Naive thymus-derived CD4-positive, alpha-beta T cell (primary cell): ENCODE measurements at regions not wholly inside any gene's neighbourhood (a gene's known extent, or its start where the extent isn't known, plus 50 kb on each side); places are given as distances from the start of the nearest gene placed in this dataset.
A peak's percentile ranks its signal among the peaks of the same experiment; 100 is the strongest.

Experiments used
- ATAC-seq: fragments of 150-1000 bp; cut with Tn5 transposase; 2 replicates; pipeline ENCODE4 v1.10.0; 2021; ENCODE audit warnings: mild to moderate bottlenecking, moderate library complexity
- CTCF ChIA-PET: fragments of 350-600 bp; sonication (Branson Sonifier 250); formaldehyde crosslinking; loops from one replicate; lab custom pipeline; 2021; ENCODE audit warnings: antibody characterized with exemption; lab: Charles Lee
- POLR2A ChIA-PET: fragments of 350-600 bp; sonication (Branson Sonifier 250); formaldehyde crosslinking; loops from one replicate; lab custom pipeline; 2021; ENCODE audit warnings: antibody characterized with exemption, inconsistent platforms; lab: Charles Lee
- DNase-seq, 9 donors: peaks; one replicate each; pipeline versions ENCODE4 v3.0.0 to v3.0.0-alpha.2; 2020 to 2022; ENCODE audit warnings: mixed read lengths in 1 of 9
- H3K27ac ChIP-seq: one replicate; pipeline ENCODE4 v1.7.0; 2013; ENCODE audit warnings: mild to moderate bottlenecking, low read depth, low read length, moderate library complexity
- H3K27me3 ChIP-seq, 2 donors: one replicate each; pipeline ENCODE4 v1.7.0; 2013; ENCODE audit warnings: low read length in 2 of 2, mild to moderate bottlenecking in 2 of 2, moderate library complexity in 2 of 2; ENCODE audit not compliant: control insufficient read depth in 2 of 2, insufficient read depth in 2 of 2
- H3K36me3 ChIP-seq, 3 experiments: 1 replicate in 2 of 3; 2 replicates in 1 of 3; pipeline ENCODE4 v1.7.0; 2013; ENCODE audit warnings: low read length in 3 of 3, mild to moderate bottlenecking in 3 of 3, moderate library complexity in 1 of 3; ENCODE audit not compliant: insufficient read depth in 3 of 3, control insufficient read depth in 2 of 3
- H3K4me1 ChIP-seq, 2 donors: one replicate each; pipeline ENCODE4 v1.7.0; 2013; ENCODE audit warnings: low read length in 2 of 2, mild to moderate bottlenecking in 2 of 2, moderate library complexity in 1 of 2; ENCODE audit not compliant: control insufficient read depth in 2 of 2, insufficient read depth in 2 of 2
- H3K4me3 ChIP-seq: 2 replicates; pipeline ENCODE4 v1.7.0; 2013; ENCODE audit warnings: mild to moderate bottlenecking, low read length
- H3K9me3 ChIP-seq, 3 experiments: 1 replicate in 2 of 3; 2 replicates in 1 of 3; pipeline ENCODE4 v1.7.0; 2013; ENCODE audit warnings: low read length in 3 of 3; ENCODE audit not compliant: control insufficient read depth in 2 of 3
- H3K27ac Mint-ChIP-seq, 9 donors: one replicate each; pipeline ENCODE4 v1.8.0; 2020 to 2022; ENCODE audit warnings: mixed read lengths in 9 of 9, mild to moderate bottlenecking in 8 of 9, moderate library complexity in 5 of 9, inconsistent platforms in 2 of 9
- H3K27me3 Mint-ChIP-seq, 5 donors: one replicate each; pipeline ENCODE4 v1.8.0; 2021 to 2022; ENCODE audit warnings: mixed read lengths in 5 of 5, mild to moderate bottlenecking in 1 of 5
- H3K36me3 Mint-ChIP-seq, 5 donors: one replicate each; pipeline ENCODE4 v1.8.0; 2020 to 2022; ENCODE audit warnings: mixed read lengths in 5 of 5, mild to moderate bottlenecking in 3 of 5, inconsistent platforms in 1 of 5
- H3K4me1 Mint-ChIP-seq, 7 donors: one replicate each; pipeline ENCODE4 v1.8.0; 2020 to 2022; ENCODE audit warnings: mixed read lengths in 7 of 7, mild to moderate bottlenecking in 3 of 7, inconsistent platforms in 1 of 7
- H3K4me3 Mint-ChIP-seq, 10 donors: one replicate each; pipeline ENCODE4 v1.8.0; 2020 to 2022; ENCODE audit warnings: mild to moderate bottlenecking in 10 of 10, mixed read lengths in 10 of 10, moderate library complexity in 6 of 10, inconsistent platforms in 2 of 10
- H3K9me3 Mint-ChIP-seq, 11 donors: one replicate each; pipeline ENCODE4 v1.8.0; 2020 to 2022; ENCODE audit warnings: mixed read lengths in 11 of 11, mild to moderate bottlenecking in 4 of 11, inconsistent platforms in 1 of 11, moderate library complexity in 1 of 11
- intact Hi-C, 2 donors: fragments of 100-400 bp; cut with micrococcal nuclease; formaldehyde crosslinking; loops; one replicate each; pipeline ENCODE4 v1.15.1; 2023

DNA sequence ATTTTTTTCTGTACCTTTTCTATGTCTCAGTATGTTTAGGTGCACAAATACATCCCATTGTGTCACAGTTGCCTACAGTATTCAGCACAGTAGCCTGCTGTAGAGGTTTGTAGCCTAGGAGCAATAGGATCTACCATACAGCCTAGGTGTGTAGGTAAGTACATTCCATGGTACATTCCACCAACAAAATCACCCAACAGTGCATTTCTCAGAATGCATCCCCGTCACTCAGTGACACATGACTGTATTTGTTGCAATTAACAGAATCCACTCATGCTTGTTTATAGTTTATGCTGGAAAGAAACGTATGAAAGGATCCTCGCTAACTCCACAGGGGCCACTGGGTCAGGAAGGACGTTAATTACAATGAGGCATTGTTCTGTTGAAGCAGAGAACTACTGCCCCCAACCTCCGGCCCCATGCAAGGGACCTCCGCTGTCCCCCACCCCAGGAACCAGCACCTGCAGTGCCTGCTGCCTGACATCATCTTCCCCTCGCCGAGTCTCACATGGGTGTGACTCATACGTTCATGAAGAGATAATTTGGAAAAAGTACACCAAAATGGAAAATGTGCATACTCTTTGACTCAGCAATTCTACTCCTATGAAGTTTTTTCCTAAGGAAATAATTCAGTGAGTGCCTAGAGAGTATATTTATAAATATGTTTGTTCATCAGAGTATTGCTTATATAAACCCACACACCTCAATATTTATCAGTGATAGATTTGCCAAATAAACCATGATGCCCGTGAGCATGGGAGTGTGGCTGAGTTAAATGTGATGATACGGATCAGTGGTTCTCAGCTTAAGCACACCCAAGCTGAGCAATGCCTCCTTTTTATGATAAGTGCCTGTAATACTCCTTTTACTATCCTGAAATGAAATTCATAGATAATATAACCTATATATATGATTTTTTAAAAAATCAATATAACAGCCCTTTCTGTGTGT, 156.4 kb upstream of the ECI2 start:
- H3K36me3 ChIP-seq: no peaks in the 10 kb centered on the region
- H3K9me3 ChIP-seq: no peaks in the 10 kb centered on the region
- H3K27me3 Mint-ChIP-seq: peaks cover 0 to 11% (median 6%) of the 10 kb centered on the region in 5 donors
- no peaks in the 10 kb centered on the region for H3K27me3 ChIP-seq
- H3K4me3 ChIP-seq: no peak overlapping the region
- no peak overlapping the region for H3K27ac ChIP-seq
- H3K4me1 Mint-ChIP-seq: peaks cover 0 to 2% (median 0%) of the 10 kb centered on the region in 7 donors
- ATAC-seq: no peak
- intact Hi-C loops: no loop called here
- CTCF ChIA-PET: no interaction called here
- peaks cover 0 to 1% (median 0%) of the 10 kb centered on the region in 11 donors for H3K9me3 Mint-ChIP-seq
- POLR2A ChIA-PET: no interaction called here
- no peaks in the 10 kb centered on the region for H3K4me1 ChIP-seq
- no peak overlapping the region for H3K27ac Mint-ChIP-seq
- H3K36me3 Mint-ChIP-seq: no peaks in the 10 kb centered on the region
- no peak for DNase-seq
- H3K4me3 Mint-ChIP-seq: no peak overlapping the region

DNA sequence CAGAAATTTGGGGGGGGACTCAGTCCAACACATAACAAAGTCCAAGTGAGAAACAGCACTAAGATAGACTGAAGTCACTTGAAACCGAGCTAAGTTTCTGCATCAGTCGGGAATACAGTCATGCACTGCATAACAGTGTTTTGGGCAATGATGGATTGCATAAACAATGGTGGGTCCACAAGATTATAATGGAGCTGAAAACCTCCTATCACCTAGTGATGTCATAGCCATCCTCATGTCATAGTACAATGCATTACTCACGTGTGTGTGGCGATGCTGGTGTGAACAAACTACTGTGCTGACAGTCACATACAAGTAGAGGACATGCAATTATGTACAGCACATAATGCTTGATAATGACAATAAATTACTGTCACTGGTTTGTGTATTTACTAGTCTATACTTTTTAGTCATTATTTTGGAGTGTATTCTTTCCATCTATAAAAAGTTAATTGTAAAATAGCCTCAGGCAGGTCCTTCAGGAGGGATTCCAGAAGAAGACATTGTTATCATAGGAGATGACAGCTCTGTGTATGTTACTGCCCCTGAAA, 154.5 kb upstream of the ECI2 start:
- CTCF ChIA-PET: no interaction called here
- Mint-ChIP-seq H3K4me3 (no peak overlapping the region), H3K27me3 (peaks cover 0 to 24% (median 12%) of the 10 kb centered on the region in 5 donors), H3K27ac (no peak overlapping the region), H3K9me3 (no peaks in the 10 kb centered on the region), H3K36me3 (no peaks in the 10 kb centered on the region), H3K4me1 (peaks cover 0 to 2% (median 0%) of the 10 kb centered on the region in 7 donors)
- Histone ChIP-seq H3K9me3 (no peaks in the 10 kb centered on the region), H3K4me3 (no peak overlapping the region), H3K36me3 (no peaks in the 10 kb centered on the region), H3K27me3 (no peaks in the 10 kb centered on the region), H3K27ac (no peak overlapping the region), H3K4me1 (no peaks in the 10 kb centered on the region)
- intact Hi-C loops: no loop called here
- ATAC-seq (no peak), DNase-seq (no peak)
- POLR2A ChIA-PET: no interaction called here

DNA sequence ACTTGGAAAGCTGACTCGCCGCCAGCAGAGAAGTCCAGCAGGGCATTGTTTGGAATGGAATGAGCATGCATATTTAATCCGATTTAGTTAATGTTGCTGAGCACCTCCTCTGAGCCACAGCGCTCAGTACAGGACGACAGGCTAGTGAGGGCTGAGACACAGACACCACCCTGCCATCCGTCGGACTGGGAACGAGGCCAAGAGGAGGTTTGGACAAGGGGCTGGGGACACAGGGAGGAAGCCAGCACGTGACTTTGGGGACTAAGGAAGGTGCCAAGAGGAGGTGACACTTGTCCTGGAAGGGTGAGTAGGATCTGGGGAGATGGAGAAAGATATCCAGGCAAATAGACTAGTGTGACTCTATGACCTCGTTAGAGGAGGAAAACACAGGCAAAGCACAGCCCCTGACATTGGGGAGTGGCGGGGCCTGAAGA, 152.5 kb upstream of the ECI2 start:
- Mint-ChIP-seq H3K27ac (no peak overlapping the region), H3K4me3 (no peak overlapping the region), H3K36me3 (no peaks in the 10 kb centered on the region), H3K9me3 (peaks cover 0 to 1% (median 0%) of the 10 kb centered on the region in 11 donors), H3K4me1 (peaks cover 0 to 2% (median 0%) of the 10 kb centered on the region in 7 donors), H3K27me3 (peaks cover 8 to 44% (median 20%) of the 10 kb centered on the region in 5 donors)
- Histone ChIP-seq H3K4me3 (no peak overlapping the region), H3K36me3 (no peaks in the 10 kb centered on the region), H3K27ac (no peak overlapping the region), H3K27me3 (peaks cover 0 to 4% of the 10 kb centered on the region in 2 donors), H3K4me1 (no peaks in the 10 kb centered on the region), H3K9me3 (no peaks in the 10 kb centered on the region)
- DNase-seq (no peak), ATAC-seq (no peak)
- intact Hi-C loops: no loop called here
- ChIA-PET POLR2A (no interaction called here), CTCF (no interaction called here)

DNA sequence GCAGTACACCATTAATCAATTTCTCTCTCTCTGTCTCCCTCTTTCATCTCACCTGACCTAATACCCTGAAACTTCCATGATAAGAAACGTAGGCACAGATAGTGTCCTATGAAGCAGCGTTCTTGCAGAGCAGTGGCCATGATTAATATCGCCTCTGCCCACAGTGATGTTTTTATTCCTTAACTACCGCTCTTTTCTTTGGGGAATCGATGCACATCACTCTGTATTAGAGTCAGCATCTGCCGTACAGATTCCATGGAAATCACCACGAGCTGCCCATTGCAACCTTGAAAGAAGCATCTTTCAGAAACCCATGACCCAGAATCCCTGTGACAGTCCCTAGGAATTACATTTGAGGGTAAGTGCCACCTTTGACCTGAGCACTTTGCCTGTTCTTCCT, 152.0 kb upstream of the ECI2 start:
- H3K9me3 ChIP-seq: no peaks in the 10 kb centered on the region
- Mint-ChIP-seq H3K27ac (no peak overlapping the region), H3K9me3 (peaks cover 0 to 1% (median 0%) of the 10 kb centered on the region in 11 donors), H3K36me3 (no peaks in the 10 kb centered on the region), H3K27me3 (peaks cover 11 to 45% (median 21%) of the 10 kb centered on the region in 5 donors), H3K4me3 (no peak overlapping the region), H3K4me1 (peaks cover 0 to 2% (median 0%) of the 10 kb centered on the region in 7 donors)
- DNase-seq: no peak
- ChIA-PET POLR2A (no interaction called here), CTCF (no interaction called here)
- H3K27ac ChIP-seq: no peak overlapping the region
- peaks cover 0 to 4% of the 10 kb centered on the region in 2 donors for H3K27me3 ChIP-seq
- H3K4me3 ChIP-seq: no peak overlapping the region
- intact Hi-C loops: no loop called here
- ATAC-seq: no peak
- H3K36me3 ChIP-seq: no peaks in the 10 kb centered on the region
- no peaks in the 10 kb centered on the region for H3K4me1 ChIP-seq

DNA sequence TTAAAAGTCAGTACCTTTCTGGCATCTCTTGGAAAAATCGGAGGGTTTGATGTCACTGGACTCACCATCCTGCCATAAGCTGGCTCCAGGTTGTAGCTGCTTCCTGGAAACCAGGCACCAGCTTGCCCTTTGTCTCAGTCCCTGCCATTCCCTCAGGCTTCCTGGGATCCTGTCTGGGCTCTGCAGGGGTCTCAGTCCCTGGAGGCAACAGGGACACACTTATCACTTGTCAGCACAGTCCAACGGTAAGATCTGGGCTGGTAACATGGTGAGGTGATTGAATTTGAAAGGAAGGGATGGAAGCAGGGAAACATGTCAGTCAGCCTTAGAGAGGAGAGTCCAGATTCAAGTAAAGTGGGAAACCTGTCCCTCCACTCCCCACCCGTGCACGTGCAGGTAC, 147.6 kb upstream of the ECI2 start:
- Mint-ChIP-seq H3K27ac (no peak overlapping the region), H3K4me3 (no peak overlapping the region), H3K27me3 (peaks cover 35 to 73% (median 57%) of the 10 kb centered on the region in 5 donors), H3K4me1 (peaks cover 0 to 12% (median 5%) of the 10 kb centered on the region in 7 donors), H3K9me3 (peaks cover 0 to 4% (median 0%) of the 10 kb centered on the region in 11 donors), H3K36me3 (no peaks in the 10 kb centered on the region)
- ATAC-seq: no peak
- H3K27me3 ChIP-seq: peaks cover 0 to 4% of the 10 kb centered on the region in 2 donors
- ChIA-PET CTCF (no interaction called here), POLR2A (no interaction called here)
- no peaks in the 10 kb centered on the region for H3K4me1 ChIP-seq
- no peaks in the 10 kb centered on the region for H3K9me3 ChIP-seq
- no peak overlapping the region for H3K4me3 ChIP-seq
- DNase-seq: no peak
- no peak overlapping the region for H3K27ac ChIP-seq
- no peaks in the 10 kb centered on the region for H3K36me3 ChIP-seq
- intact Hi-C loops: no loop called here

DNA sequence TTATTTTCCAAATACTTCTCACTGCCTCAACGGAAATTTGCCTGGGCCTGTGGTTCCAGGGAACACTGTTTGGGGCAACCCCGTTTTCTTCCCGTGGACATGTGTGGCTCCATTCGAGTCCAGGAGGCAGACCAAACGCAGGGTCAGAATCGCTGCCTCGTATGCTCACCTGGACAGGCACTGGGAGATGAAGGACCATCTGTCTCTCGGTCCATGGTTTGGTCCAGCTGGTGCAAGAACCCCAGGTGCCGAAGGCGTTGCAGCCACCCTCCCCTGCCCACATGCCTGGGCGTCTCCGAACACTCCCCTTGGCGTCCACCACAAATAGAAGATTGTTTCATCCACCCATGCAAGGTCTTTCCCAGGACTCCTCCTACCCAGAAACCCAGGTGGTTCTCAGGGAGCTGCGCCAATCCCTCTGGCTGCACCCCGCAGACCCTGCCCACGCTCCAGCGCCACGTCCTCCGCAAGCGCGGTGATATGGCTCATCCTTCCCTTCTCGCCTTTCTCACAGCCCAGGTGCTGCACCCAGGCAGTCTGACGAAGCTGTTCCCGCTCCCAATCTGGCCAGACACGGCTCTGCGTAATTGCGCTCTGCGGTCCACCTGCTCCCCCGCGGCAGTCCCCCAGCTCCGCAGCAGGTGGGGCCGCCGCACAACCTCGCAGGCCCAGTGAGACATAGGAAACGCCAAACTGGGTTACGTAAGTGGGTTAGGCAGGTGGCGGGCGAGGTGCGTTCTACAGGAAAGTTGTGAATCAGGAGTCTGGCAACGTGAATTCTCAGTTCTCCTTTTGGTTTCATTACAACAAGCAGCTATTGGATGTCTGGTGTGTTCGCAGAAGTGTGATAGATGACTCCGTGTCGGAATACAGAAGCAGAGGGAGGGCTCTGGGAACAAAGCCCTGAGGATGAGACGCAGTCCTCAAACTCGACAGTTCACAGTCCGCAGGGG, 146.2 kb upstream of the ECI2 start:
- H3K4me1 Mint-ChIP-seq: peaks cover 0 to 12% (median 5%) of the 10 kb centered on the region in 7 donors
- no peaks in the 10 kb centered on the region for H3K36me3 ChIP-seq
- ChIA-PET POLR2A (no interaction called here), CTCF (no interaction called here)
- H3K9me3 Mint-ChIP-seq: peaks cover 0 to 4% (median 0%) of the 10 kb centered on the region in 11 donors
- peak overlapping the region in 7 of 10 donors; percentile 24 to 71 (median 50) for H3K4me3 Mint-ChIP-seq
- ATAC-seq: peak; percentile 61
- no peak overlapping the region for H3K27ac Mint-ChIP-seq
- H3K27me3 ChIP-seq: peaks cover 0 to 4% of the 10 kb centered on the region in 2 donors
- H3K27ac ChIP-seq: no peak overlapping the region
- DNase-seq: no peak
- no peaks in the 10 kb centered on the region for H3K4me1 ChIP-seq
- intact Hi-C loops: no loop called here
- H3K4me3 ChIP-seq: no peak overlapping the region
- no peaks in the 10 kb centered on the region for H3K36me3 Mint-ChIP-seq
- peaks cover 35 to 79% (median 56%) of the 10 kb centered on the region in 5 donors for H3K27me3 Mint-ChIP-seq
- H3K9me3 ChIP-seq: no peaks in the 10 kb centered on the region
